HFFc6 (cell line): ENCODE measurements at regions not wholly inside any gene's neighbourhood (a gene's known extent, or its start where the extent isn't known, plus 50 kb on each side); places are given as distances from the start of the nearest gene placed in this dataset.
"Not testable (repeated sequence)": the region's sequence is repeated elsewhere in the genome, so short reads cannot be mapped to it uniquely, and the experiment has no call there.

Experiments
- DNase-seq: peaks from one replicate; pipeline ENCODE4 v3.0.0-alpha.2; 2018
- H3K27ac Mint-ChIP-seq: 2 replicates; pipeline ENCODE4 v1.8.0; 2020; ENCODE audit warnings: mild to moderate bottlenecking, mixed read lengths
- H3K27me3 Mint-ChIP-seq: 2 replicates; pipeline ENCODE4 v1.8.0; 2021; ENCODE audit warnings: mild to moderate bottlenecking, moderate library complexity, mixed read lengths; ENCODE audit not compliant: insufficient read depth
- H3K36me3 Mint-ChIP-seq: 2 replicates; pipeline ENCODE4 v1.8.0; 2021; ENCODE audit warnings: low read depth, mixed read lengths
- H3K4me1 Mint-ChIP-seq: 2 replicates; pipeline ENCODE4 v1.8.0; 2020; ENCODE audit warnings: low read depth, mixed read lengths
- H3K4me3 Mint-ChIP-seq: 2 replicates; pipeline ENCODE4 v1.8.0; 2020; ENCODE audit warnings: mild to moderate bottlenecking, moderate library complexity, mixed read lengths
- H3K9me3 Mint-ChIP-seq: 2 replicates; pipeline ENCODE4 v1.8.0; 2020; ENCODE audit warnings: mild to moderate bottlenecking, mixed read lengths
- TF ChIP-seq, protein P1 (sequence below): fragments of 200-600 bp; sonication (generic); IDR thresholded peaks from 2 replicates; pipeline ENCODE4 v1.5.0; 2021; ENCODE audit warnings: antibody characterized with exemption, mild to moderate bottlenecking

DNA sequence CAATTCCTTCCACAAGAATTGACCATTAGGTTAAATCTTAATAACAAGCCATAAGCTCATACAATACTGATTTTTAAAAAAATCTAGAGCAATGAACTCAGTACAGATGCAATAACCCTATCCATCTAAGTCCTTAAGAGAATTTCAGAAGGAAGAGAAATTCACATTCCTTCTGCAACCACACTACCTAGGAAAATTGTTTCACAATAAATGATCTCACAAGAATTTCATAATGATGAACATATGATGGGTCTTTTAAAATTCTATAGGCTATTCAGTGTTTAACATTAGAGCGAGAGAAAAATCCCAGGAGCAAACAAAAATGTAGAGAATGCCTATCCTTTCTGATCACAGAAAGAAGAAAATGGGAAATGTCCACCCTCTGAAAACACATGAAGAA lies 70.0 kb upstream of the MAGI2 start:
- no peaks in the 10 kb centered on the region for H3K36me3 Mint-ChIP-seq
- peaks cover 19% of the 10 kb centered on the region for H3K4me1 Mint-ChIP-seq
- H3K4me3 Mint-ChIP-seq = no peak overlapping the region
- H3K27ac Mint-ChIP-seq = no peak overlapping the region
- H3K9me3 Mint-ChIP-seq = no peaks in the 10 kb centered on the region
- no peak for DNase-seq
- no peaks in the 10 kb centered on the region; the same call in 1 of the 2 replicates for H3K27me3 Mint-ChIP-seq
- TF ChIP-seq, protein P1, sequence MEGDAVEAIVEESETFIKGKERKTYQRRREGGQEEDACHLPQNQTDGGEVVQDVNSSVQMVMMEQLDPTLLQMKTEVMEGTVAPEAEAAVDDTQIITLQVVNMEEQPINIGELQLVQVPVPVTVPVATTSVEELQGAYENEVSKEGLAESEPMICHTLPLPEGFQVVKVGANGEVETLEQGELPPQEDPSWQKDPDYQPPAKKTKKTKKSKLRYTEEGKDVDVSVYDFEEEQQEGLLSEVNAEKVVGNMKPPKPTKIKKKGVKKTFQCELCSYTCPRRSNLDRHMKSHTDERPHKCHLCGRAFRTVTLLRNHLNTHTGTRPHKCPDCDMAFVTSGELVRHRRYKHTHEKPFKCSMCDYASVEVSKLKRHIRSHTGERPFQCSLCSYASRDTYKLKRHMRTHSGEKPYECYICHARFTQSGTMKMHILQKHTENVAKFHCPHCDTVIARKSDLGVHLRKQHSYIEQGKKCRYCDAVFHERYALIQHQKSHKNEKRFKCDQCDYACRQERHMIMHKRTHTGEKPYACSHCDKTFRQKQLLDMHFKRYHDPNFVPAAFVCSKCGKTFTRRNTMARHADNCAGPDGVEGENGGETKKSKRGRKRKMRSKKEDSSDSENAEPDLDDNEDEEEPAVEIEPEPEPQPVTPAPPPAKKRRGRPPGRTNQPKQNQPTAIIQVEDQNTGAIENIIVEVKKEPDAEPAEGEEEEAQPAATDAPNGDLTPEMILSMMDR = no peak

DNA sequence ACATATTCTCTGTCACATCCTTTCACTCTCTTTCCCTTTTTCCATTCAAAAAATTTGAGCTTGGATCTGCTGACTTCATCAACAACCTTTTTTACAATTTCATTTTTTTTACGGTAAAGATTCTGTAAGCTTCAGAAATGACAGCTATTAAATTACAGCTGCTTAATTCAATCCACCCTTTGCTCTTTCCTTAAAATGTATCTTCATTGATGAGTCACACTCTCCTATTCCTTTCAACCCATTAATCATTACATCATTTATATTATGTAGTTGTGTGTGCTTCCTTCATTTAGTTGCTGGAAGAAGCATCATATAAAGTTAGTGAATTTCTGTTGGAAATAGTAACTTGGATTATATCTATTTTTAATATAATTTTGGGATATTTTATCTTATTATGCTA lies 67.1 kb upstream of the MAGI2 start:
- DNase-seq = no peak
- Mint-ChIP-seq H3K27me3 (no peaks in the 10 kb centered on the region; the same call in 1 of the 2 replicates), H3K9me3 (no peaks in the 10 kb centered on the region), H3K4me1 (peaks cover 11% of the 10 kb centered on the region), H3K36me3 (no peaks in the 10 kb centered on the region), H3K27ac (no peak overlapping the region), H3K4me3 (no peak overlapping the region)
- TF ChIP-seq, protein P1 = no peak

DNA sequence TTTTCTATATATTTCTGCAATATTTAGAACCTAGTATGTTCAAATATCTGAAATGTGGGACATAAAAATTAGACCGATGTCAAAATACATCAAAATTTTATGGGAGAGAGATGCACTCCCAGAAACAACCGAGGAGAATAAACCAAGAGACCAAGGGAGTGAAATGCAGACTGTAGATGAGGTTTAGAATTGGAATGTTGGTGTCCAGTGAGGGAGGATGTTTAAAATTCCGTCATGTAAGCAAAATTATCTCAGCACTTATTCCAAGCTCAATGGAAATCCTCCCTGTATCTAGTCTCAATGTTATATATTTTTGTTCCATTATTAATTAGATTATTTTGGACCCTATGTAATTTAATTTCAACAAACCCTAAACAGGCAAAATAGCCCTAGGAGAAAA lies 61.9 kb upstream of the MAGI2 start:
- Mint-ChIP-seq H3K4me3 (no peak overlapping the region), H3K9me3 (no peaks in the 10 kb centered on the region), H3K4me1 (peaks cover 18% of the 10 kb centered on the region), H3K27ac (no peak overlapping the region), H3K36me3 (peaks cover 5% of the 10 kb centered on the region), H3K27me3 (no peaks in the 10 kb centered on the region)
- DNase-seq = no peak
- TF ChIP-seq, protein P1 = no peak

GRCh38 chr7:79513261-79513660 lies 59.8 kb upstream of the MAGI2 start:
- Mint-ChIP-seq H3K27ac (no peak overlapping the region), H3K4me1 (peaks cover 13% of the 10 kb centered on the region; the same call in 1 of the 2 replicates), H3K9me3 (no peaks in the 10 kb centered on the region), H3K27me3 (no peaks in the 10 kb centered on the region), H3K36me3 (peaks cover 5% of the 10 kb centered on the region), H3K4me3 (no peak overlapping the region)
- TF ChIP-seq, protein P1 = no peak
- DNase-seq = no peak

- H3K4me1 Mint-ChIP-seq = peaks cover 18% of the 10 kb centered on the region
- DNase-seq = no peak
- no peak overlapping the region for H3K4me3 Mint-ChIP-seq
- no peaks in the 10 kb centered on the region for H3K9me3 Mint-ChIP-seq
- no peaks in the 10 kb centered on the region for H3K27me3 Mint-ChIP-seq
- no peak overlapping the region for H3K27ac Mint-ChIP-seq
- H3K36me3 Mint-ChIP-seq = peaks cover 5% of the 10 kb centered on the region
- TF ChIP-seq, protein P1 = no peak
Measured at GRCh38 chr7:79512261-79512660, 58.8 kb upstream of the MAGI2 start.

DNA sequence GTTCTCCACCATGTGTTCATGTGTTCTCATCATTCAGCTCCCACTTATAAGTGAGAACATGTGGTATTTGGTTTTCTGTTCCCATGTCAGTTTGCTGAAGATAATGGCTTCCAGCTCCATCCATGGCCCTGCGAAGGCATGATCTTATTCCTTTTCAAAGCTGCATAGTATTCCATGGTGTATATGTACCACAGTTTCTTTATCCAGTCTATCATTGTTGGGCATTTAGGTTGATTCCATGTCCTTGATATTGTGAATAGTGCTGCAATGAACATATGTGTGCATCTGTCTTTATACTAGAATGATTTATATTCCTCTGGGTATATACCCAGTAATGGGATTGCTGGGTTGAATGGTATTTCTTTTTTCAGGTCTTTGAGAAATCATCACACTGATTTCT lies 57.6 kb upstream of the MAGI2 start:
- H3K4me3 Mint-ChIP-seq, H3K9me3 Mint-ChIP-seq, DNase-seq, H3K36me3 Mint-ChIP-seq, H3K27me3 Mint-ChIP-seq, H3K27ac Mint-ChIP-seq: not testable (repeated sequence)
- peaks cover 30% of the 10 kb centered on the region for H3K4me1 Mint-ChIP-seq
